ENCODE measurements at regions not wholly inside any gene's neighbourhood (a gene's known extent, or its start where the extent isn't known, plus 50 kb on each side); places are given as distances from the start of the nearest gene placed in this dataset.

- TF ChIP-seq CTCF (IDR thresholded peaks at IDR 0.05) (no peak), EP300 (IDR thresholded peaks at IDR 0.05) (no peak), POLR2A (IDR thresholded peaks at IDR 0.05) (no peak)
These were observed 205.4 kb upstream of the ADO start for GRCh38 chr10:62599161-62599560.

All from tibial nerve (tissue), 4 donors.